ENCODE measurements at regions not wholly inside any gene's neighbourhood (a gene's known extent, or its start where the extent isn't known, plus 50 kb on each side); places are given as distances from the start of the nearest gene placed in this dataset.

GRCh38 chr11:70730411-70730810 is 332.1 kb downstream of the CTTN start:
- Mint-ChIP-seq H3K27me3 (no peaks in the 10 kb centered on the region), H3K36me3 (no peaks in the 10 kb centered on the region), H3K27ac (no peak overlapping the region), H3K9me3 (no peaks in the 10 kb centered on the region), H3K4me1 (no peaks in the 10 kb centered on the region), H3K4me3 (no peak overlapping the region)
- ATAC-seq (ENCODE audit: low read depth) (no peak), DNase-seq (ENCODE audit: low spot score in 2 of 2) (no peak)

GRCh38 chr11:70731271-70732022 is 333.1 kb downstream of the CTTN start:
- Mint-ChIP-seq H3K4me1 (no peaks in the 10 kb centered on the region), H3K4me3 (no peak overlapping the region), H3K36me3 (no peaks in the 10 kb centered on the region), H3K9me3 (no peaks in the 10 kb centered on the region), H3K27ac (no peak overlapping the region), H3K27me3 (peaks cover 3% of the 10 kb centered on the region)
- DNase-seq (ENCODE audit: low spot score in 2 of 2) (no peak), ATAC-seq (ENCODE audit: low read depth) (no peak)

DNA sequence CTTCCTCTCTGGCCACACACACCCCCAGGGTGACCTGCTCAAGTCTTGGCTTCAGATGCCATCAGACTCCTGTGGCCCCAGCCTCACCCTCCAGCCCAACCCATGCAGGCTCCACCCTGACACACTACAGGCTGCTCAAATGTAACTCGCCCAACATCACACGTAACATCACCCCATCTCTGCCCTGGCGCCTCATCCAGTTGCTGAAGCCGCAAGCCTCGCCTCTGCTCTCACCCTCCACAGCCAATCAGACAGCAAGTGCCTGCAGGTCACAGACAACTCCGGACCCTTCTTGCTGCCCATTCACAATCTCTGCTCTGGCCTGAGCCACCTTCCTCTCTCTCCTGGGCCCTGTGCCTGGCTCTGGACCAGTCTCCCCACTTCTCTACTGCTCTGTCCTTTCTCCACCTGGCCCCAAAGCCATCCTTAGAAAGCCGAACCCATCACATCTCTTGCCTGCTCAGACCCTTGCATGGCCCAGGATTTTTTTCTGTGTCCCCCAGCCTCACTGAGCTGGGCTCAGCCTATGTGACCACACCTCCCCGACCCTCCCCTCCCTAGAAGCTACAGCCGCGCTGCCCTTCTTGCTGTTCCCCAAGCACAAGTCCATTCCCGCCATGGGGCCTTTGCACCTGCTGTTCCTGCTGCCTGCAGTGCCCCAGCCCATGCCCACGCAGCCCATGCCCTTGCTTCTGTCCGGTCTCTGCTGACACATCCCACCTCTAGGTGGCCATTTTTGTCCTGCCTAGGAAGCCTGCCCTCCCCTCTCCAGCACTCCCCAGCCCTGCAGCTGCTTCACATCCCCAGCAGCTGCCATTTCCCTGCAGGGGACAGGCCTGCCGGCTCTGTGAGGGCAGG is 333.9 kb downstream of the CTTN start:
- Mint-ChIP-seq H3K27me3 (peaks cover 3% of the 10 kb centered on the region), H3K36me3 (no peaks in the 10 kb centered on the region), H3K27ac (no peak overlapping the region), H3K4me1 (no peaks in the 10 kb centered on the region), H3K9me3 (no peaks in the 10 kb centered on the region), H3K4me3 (no peak overlapping the region)
- ATAC-seq (ENCODE audit: low read depth) = no peak
- DNase-seq (ENCODE audit: low spot score in 2 of 2) = no peak

DNA sequence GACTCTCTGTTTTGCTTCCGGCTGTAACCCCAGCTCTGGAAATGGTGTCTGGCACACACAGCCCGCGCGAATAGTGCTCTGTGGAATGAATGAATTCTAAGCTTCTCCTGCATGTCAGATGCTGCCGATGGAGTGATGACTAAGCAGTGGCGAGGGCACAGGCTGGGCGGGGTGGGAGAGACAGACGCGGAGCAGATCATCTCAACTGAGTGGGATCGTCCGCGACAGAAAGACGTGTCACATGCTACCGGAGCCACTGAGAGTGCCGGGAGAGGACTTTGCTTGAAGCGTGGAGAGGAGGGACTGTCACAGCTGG is 334.5 kb downstream of the CTTN start:
- Mint-ChIP-seq H3K27ac (no peak overlapping the region), H3K36me3 (no peaks in the 10 kb centered on the region)
- ATAC-seq (ENCODE audit: low read depth) = no peak

DNA sequence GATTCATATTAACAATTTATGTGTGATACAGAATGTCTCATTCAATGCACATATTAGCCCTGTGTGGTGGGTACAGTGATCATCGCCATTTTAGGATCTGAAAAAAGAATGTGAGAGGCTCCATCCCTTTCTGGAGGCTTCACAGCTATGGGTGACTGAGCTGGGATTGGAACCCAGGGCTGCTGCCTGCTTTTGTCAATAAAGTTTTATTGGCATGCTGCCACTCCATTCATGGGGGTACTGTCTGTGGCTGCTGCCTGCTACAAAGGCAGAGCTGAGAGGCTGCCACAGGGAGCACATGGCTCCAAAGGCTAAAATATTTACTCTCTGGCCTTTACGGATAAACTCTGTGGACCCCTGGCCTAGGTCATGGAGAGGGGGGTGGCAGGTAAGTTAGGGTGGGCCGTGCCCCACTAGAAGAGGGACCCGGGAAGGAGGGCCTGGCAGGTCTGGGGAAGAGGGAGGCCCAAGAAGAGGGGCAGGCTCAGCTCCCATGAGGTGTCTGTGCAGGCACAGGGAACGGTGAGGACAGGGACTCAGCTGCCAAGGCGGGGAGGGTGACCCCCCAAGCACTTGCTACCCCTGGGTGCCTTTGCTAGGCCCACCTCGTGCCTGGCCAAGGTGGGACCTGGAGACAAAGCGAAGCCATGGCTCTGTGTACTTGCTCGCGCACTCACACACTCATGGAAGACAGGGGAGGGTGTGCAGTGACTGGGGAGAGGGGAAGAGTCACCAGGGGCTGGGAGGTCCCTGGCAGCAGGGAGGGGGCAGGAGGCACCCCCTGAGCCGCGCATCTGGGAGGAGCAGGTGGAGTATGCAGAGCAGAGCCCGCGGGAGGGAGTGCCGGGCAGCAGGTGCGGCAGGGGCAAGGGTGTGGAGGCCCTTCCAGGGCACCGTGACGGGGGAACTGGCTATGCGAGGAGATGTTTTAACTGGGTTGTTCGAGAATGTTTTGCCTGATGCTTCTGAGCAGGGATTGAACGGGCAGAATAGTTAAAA is 335.3 kb downstream of the CTTN start:
- ATAC-seq (ENCODE audit: low read depth) = no peak
- no peaks in the 10 kb centered on the region for H3K9me3 Mint-ChIP-seq
- DNase-seq (ENCODE audit: low spot score in 2 of 2) = no peak
- peaks cover 3% of the 10 kb centered on the region for H3K27me3 Mint-ChIP-seq
- no peak overlapping the region for H3K4me3 Mint-ChIP-seq
- H3K4me1 Mint-ChIP-seq = no peaks in the 10 kb centered on the region
- no peak overlapping the region for H3K27ac Mint-ChIP-seq
- H3K36me3 Mint-ChIP-seq = no peaks in the 10 kb centered on the region

More for the DNA sequence above, 334.5 kb downstream of the CTTN start:
- peaks cover 3% of the 10 kb centered on the region for H3K27me3 Mint-ChIP-seq
- no peak for DNase-seq (ENCODE audit: low spot score in 2 of 2)
- no peaks in the 10 kb centered on the region for H3K4me1 Mint-ChIP-seq
- no peak overlapping the region for H3K4me3 Mint-ChIP-seq
- H3K9me3 Mint-ChIP-seq = no peaks in the 10 kb centered on the region

DNA sequence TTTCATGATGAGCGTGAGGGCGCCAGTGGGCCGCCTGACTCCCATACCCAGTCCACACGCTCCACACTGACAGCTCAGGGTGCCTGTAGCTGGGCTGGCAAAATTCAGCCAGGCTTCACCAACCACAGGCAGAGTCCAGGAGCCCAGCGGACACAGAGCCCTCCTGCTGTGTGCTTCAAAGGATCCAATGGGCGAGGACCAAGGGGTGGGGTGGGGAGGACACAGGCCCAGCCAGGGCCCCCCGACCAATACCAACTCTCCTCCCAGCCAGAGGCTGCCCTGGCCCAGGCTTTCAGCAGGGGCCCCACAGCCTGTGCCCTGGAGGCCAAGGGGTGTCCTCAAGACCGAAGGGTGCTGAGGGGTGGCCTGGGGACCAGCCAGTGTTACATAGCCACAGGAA is 336.1 kb downstream of the CTTN start:
- H3K27me3 Mint-ChIP-seq = peaks cover 3% of the 10 kb centered on the region
- H3K27ac Mint-ChIP-seq = no peak overlapping the region
- DNase-seq (ENCODE audit: low spot score in 2 of 2) (no peak), ATAC-seq (ENCODE audit: low read depth) (no peak)
- no peaks in the 10 kb centered on the region for H3K36me3 Mint-ChIP-seq
- H3K4me3 Mint-ChIP-seq = no peak overlapping the region
- no peaks in the 10 kb centered on the region for H3K9me3 Mint-ChIP-seq
- H3K4me1 Mint-ChIP-seq = no peaks in the 10 kb centered on the region

GRCh38 chr11:70734911-70735310 is 336.6 kb downstream of the CTTN start:
- H3K4me1 Mint-ChIP-seq = no peaks in the 10 kb centered on the region
- peaks cover 3% of the 10 kb centered on the region for H3K27me3 Mint-ChIP-seq

DNA sequence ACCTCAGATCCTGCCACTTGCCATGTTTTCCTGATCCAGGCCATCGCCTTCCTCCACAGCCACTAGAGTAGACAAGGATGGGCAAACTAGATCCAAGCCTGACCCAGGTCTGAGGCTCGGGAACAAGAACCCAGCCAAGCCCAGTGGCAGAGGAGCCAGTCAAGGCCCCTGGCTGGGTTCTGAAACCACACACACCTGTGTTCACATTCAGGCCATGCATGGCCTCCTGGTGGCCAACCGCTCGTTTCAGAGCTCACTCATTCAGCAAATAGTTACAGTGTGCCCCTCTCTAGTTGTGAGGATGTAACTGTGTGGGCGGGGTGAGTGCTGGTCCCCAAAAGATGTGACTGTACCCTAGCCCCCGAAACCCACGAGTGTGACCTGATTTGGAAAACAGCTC is 337.6 kb downstream of the CTTN start:
- H3K27ac Mint-ChIP-seq = no peak overlapping the region

More at GRCh38 chr11:70734911-70735310, 336.6 kb downstream of the CTTN start:
- DNase-seq (ENCODE audit: low spot score in 2 of 2) (no peak), ATAC-seq (ENCODE audit: low read depth) (no peak)
- Mint-ChIP-seq H3K9me3 (no peaks in the 10 kb centered on the region), H3K36me3 (no peaks in the 10 kb centered on the region), H3K27ac (no peak overlapping the region), H3K4me3 (no peak overlapping the region)

DNA sequence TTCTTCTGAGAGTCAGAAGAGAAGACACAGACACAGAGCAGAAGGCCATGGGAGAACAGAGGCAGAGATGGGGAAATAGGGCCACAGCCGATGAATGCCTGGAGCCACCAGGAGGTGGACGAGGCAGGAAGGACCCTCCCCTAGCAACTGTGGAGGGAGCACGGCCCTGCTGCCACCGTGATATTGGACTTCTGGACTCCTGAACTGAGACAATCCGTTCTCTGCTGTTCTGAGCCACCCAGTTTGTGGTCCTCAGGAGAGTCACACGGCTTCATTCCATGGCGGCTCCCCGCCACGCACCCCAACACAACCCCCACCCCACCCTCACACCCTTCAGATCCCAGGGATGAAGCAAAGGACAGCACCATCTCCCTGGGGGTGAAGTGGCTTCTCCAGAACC is 338.1 kb downstream of the CTTN start:
- Mint-ChIP-seq H3K9me3 (peaks cover 3% of the 10 kb centered on the region), H3K27me3 (peaks cover 8% of the 10 kb centered on the region), H3K4me3 (no peak overlapping the region), H3K27ac (no peak overlapping the region), H3K4me1 (no peaks in the 10 kb centered on the region), H3K36me3 (no peaks in the 10 kb centered on the region)
- ATAC-seq (ENCODE audit: low read depth) = no peak
- DNase-seq (ENCODE audit: low spot score in 2 of 2) = no peak

More for the DNA sequence above, 337.6 kb downstream of the CTTN start:
- no peaks in the 10 kb centered on the region for H3K36me3 Mint-ChIP-seq
- no peaks in the 10 kb centered on the region for H3K4me1 Mint-ChIP-seq
- H3K27me3 Mint-ChIP-seq = peaks cover 5% of the 10 kb centered on the region
- H3K4me3 Mint-ChIP-seq = no peak overlapping the region
- DNase-seq (ENCODE audit: low spot score in 2 of 2) = no peak
- ATAC-seq (ENCODE audit: low read depth) = no peak
- peaks cover under 1% of the 10 kb centered on the region for H3K9me3 Mint-ChIP-seq

DNA sequence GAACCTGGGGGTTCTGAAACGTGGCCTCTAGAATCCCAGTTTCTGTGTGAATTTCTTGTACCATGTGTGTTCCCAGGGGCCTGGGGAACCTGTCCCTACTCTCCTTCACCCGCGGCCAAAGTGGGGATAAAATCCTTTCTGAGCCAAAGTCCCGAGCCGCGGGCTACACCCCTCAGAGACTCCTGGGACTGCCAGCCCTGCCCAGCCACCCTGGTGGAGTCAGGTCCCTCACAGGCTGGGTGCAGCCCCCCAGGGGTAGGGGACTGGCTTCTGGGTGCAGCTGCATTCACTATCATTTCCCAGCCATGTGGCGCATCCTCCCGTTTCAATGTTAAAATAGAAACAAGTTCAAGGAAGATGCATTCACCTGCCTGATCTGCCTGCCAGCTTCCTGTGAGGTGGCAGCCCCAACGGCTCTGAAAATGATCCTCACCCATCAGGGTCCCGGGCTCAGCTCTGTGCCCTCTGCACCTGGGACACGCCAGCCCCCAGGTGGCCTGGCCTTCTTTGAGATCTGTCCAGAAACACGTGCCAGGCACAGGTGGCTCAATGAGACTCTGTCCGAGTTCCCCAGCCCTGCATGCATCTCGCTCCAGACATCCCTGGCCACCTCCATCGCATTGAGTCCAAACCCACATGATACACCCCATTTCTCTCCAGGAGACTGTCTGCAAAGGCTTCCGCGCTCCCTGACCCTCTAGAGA is 338.8 kb downstream of the CTTN start:
- no peaks in the 10 kb centered on the region for H3K36me3 Mint-ChIP-seq
- peaks cover 3% of the 10 kb centered on the region for H3K9me3 Mint-ChIP-seq
- H3K4me3 Mint-ChIP-seq = no peak overlapping the region
- DNase-seq (ENCODE audit: low spot score in 2 of 2) = no peak
- no peak overlapping the region for H3K27ac Mint-ChIP-seq
- no peak for ATAC-seq (ENCODE audit: low read depth)
- no peaks in the 10 kb centered on the region for H3K4me1 Mint-ChIP-seq
- peaks cover 8% of the 10 kb centered on the region for H3K27me3 Mint-ChIP-seq

- Mint-ChIP-seq H3K4me1 (no peaks in the 10 kb centered on the region), H3K27me3 (peaks cover 9% of the 10 kb centered on the region), H3K36me3 (no peaks in the 10 kb centered on the region), H3K27ac (no peak overlapping the region), H3K9me3 (peaks cover 3% of the 10 kb centered on the region), H3K4me3 (no peak overlapping the region)
- ATAC-seq (ENCODE audit: low read depth) (no peak), DNase-seq (ENCODE audit: low spot score in 2 of 2) (no peak)
Measured at GRCh38 chr11:70737816-70738630, 339.7 kb downstream of the CTTN start.

GRCh38 chr11:70738661-70739060 is 340.3 kb downstream of the CTTN start:
- H3K9me3 Mint-ChIP-seq = peaks cover 3% of the 10 kb centered on the region

DNA sequence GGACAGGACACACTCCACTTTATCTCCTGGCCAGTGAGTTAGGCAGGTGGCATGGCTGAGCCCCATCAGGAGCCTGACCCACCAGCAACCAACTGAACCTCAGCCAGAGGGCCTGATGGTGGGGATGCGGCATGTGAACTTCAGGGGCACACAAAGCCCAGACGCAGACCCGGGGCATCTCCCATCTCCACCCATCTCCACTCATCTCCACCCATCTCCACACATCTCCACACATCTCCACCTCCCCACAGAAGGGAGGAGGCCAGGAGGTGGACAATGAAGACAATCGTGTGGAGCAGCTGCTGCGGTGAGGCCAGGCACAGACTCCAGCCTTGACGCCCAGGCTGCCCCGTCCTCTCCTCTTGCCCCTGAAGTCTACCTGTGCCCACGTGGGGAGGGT is 340.8 kb downstream of the CTTN start:
- Mint-ChIP-seq H3K9me3 (peaks cover 3% of the 10 kb centered on the region), H3K27ac (no peak overlapping the region), H3K4me3 (no peak overlapping the region), H3K27me3 (peaks cover 13% of the 10 kb centered on the region), H3K4me1 (no peaks in the 10 kb centered on the region), H3K36me3 (no peaks in the 10 kb centered on the region)
- ATAC-seq (ENCODE audit: low read depth) = no peak
- DNase-seq (ENCODE audit: low spot score in 2 of 2) = no peak

More at GRCh38 chr11:70738661-70739060, 340.3 kb downstream of the CTTN start:
- H3K4me1 Mint-ChIP-seq = no peaks in the 10 kb centered on the region
- H3K36me3 Mint-ChIP-seq = no peaks in the 10 kb centered on the region
- DNase-seq (ENCODE audit: low spot score in 2 of 2) (no peak), ATAC-seq (ENCODE audit: low read depth) (no peak)
- no peak overlapping the region for H3K4me3 Mint-ChIP-seq
- H3K27me3 Mint-ChIP-seq = peaks cover 11% of the 10 kb centered on the region
- H3K27ac Mint-ChIP-seq = no peak overlapping the region
